ENCODE measurements at regions not wholly inside any gene's neighbourhood (a gene's known extent, or its start where the extent isn't known, plus 50 kb on each side); places are given as distances from the start of the nearest gene placed in this dataset.

GRCh38 chr15:87549860-87550259 lies 706.7 kb downstream of the NTRK3 start:
- TF ChIP-seq CTCF (IDR thresholded peaks at IDR 0.05), result no peak
- TF ChIP-seq POLR2A (IDR thresholded peaks at IDR 0.05), result no peak
- TF ChIP-seq POLR2AphosphoS5 (IDR thresholded peaks at IDR 0.05), result no peak

Data from breast epithelium (tissue), 3 donors.